Mesendoderm (in vitro differentiated cells): ENCODE measurements at regions not wholly inside any gene's neighbourhood (a gene's known extent, or its start where the extent isn't known, plus 50 kb on each side); places are given as distances from the start of the nearest gene placed in this dataset.

Source experiments
- DNase-seq: peaks from one replicate; pipeline ENCODE4 v3.0.0; 2013
- H2AK5ac ChIP-seq: 2 replicates; pipeline ENCODE4 v1.6.1; 2013; ENCODE audit warnings: low read length, inconsistent platforms
- H2BK120ac ChIP-seq: 2 replicates; pipeline ENCODE4 v1.6.1; 2013; ENCODE audit warnings: low read depth, mild to moderate bottlenecking, low read length, moderate library complexity, mixed read lengths
- H2BK15ac ChIP-seq: replicated peaks from 2 replicates; pipeline ENCODE4 v1.6.1; 2013; ENCODE audit warnings: low read depth, mild to moderate bottlenecking, moderate library complexity
- H2BK5ac ChIP-seq: 2 replicates; pipeline ENCODE4 v1.6.1; 2013; ENCODE audit warnings: low read length, inconsistent platforms
- H3K18ac ChIP-seq: 2 replicates; pipeline ENCODE4 v1.6.1; 2013; ENCODE audit warnings: mild to moderate bottlenecking, low read length, mixed read lengths
- H3K23ac ChIP-seq: one replicate; pipeline ENCODE4 v1.6.1; 2013; ENCODE audit warnings: low read length
- H3K27ac ChIP-seq: 2 replicates; pipeline ENCODE4 v1.5.1; 2013; ENCODE audit warnings: low read depth, mild to moderate bottlenecking, inconsistent platforms, low read length, moderate library complexity
- H3K27me3 ChIP-seq: 2 replicates; pipeline ENCODE4 v1.6.1; 2013; ENCODE audit warnings: low read length, control low read depth, mild to moderate bottlenecking, inconsistent platforms; ENCODE audit not compliant: insufficient read depth, poor library complexity
- H3K36me3 ChIP-seq: 2 replicates; pipeline ENCODE4 v1.6.1; 2013; ENCODE audit warnings: low read length, inconsistent platforms; ENCODE audit not compliant: control insufficient read depth, insufficient read depth
- H3K4ac ChIP-seq: one replicate; pipeline ENCODE4 v1.6.1; 2013; ENCODE audit warnings: low read depth, mild to moderate bottlenecking, low read length, moderate library complexity
- H3K4me1 ChIP-seq: 2 replicates; pipeline ENCODE4 v1.6.1; 2013; ENCODE audit warnings: low read depth, low read length, inconsistent platforms; ENCODE audit not compliant: control insufficient read depth
- H3K4me2 ChIP-seq: 2 replicates; pipeline ENCODE4 v1.6.1; 2013; ENCODE audit warnings: low read length
- H3K4me3 ChIP-seq: 2 replicates; pipeline ENCODE4 v1.5.1; 2013; ENCODE audit warnings: mild to moderate bottlenecking, low read length
- H3K56ac ChIP-seq: one replicate; pipeline ENCODE4 v1.6.1; 2013; ENCODE audit warnings: low read length
- H3K79me1 ChIP-seq: 2 replicates; pipeline ENCODE4 v1.6.1; 2013; ENCODE audit warnings: low read length, inconsistent platforms
- H3K79me2 ChIP-seq: 2 replicates; pipeline ENCODE4 v1.6.1; 2013; ENCODE audit warnings: mild to moderate bottlenecking, low read length; ENCODE audit not compliant: control insufficient read depth, insufficient read depth
- H3K9ac ChIP-seq: 2 replicates; pipeline ENCODE4 v1.6.1; 2013; ENCODE audit warnings: low read length, inconsistent platforms
- H4K5ac ChIP-seq: one replicate; pipeline ENCODE4 v1.6.1; 2013; ENCODE audit warnings: low read length
- H4K8ac ChIP-seq: one replicate; pipeline ENCODE4 v1.6.1; 2013; ENCODE audit warnings: low read depth, mild to moderate bottlenecking, control low read depth, low read length, moderate library complexity
- WGBS: extraction: QIAGEN DNeasy Blood & Tissue Kit; methylation state at CpG from one replicate; pipeline ENCODE4 v1.1.7; 2013; ENCODE audit warnings: low lambda C conversion rate, missing lambda C conversion rate; ENCODE audit not compliant: insufficient coverage; ENCODE audit errors: extremely low coverage; 5-methylcytosine and 5-hydroxymethylcytosine counted together

DNA sequence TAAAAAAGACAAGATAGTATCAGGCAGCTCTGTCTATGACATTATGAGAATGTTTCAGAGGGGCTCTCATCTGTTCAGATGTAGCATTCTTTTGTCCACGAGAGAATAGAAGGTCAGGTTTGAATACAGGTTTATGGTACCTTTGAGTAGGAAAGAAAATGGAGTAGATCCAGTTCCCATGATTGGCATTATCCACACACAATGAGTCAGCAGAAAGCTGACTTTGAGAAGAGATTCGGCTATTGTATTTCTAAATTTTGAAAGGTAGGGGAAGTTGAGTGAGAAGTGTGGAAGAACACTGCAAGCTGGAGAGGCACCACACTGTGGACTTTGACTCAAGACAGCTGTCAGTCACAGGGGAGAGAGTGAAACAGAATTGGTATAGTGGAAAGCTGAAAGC, 135.4 kb downstream of the SYT10 start:
- H3K4ac ChIP-seq: no peak overlapping the region
- H3K4me1 ChIP-seq: no peaks in the 10 kb centered on the region
- no peak overlapping the region for H3K23ac ChIP-seq
- no peak for DNase-seq
- H3K27ac ChIP-seq: no peak overlapping the region
- no peak overlapping the region for H3K4me3 ChIP-seq
- H4K5ac ChIP-seq: no peak overlapping the region
- WGBS: no CpG with 5 or more reads among the region's 2 CpGs
- H3K79me1 ChIP-seq: no peaks in the 10 kb centered on the region
- no peaks in the 10 kb centered on the region for H3K79me2 ChIP-seq
- no peak overlapping the region for H3K18ac ChIP-seq
- no peak overlapping the region for H3K4me2 ChIP-seq
- no peak overlapping the region for H3K56ac ChIP-seq
- H3K9ac ChIP-seq: no peak overlapping the region
- no peaks in the 10 kb centered on the region for H3K27me3 ChIP-seq
- no peak overlapping the region for H2BK5ac ChIP-seq
- H3K36me3 ChIP-seq: no peaks in the 10 kb centered on the region
- H2AK5ac ChIP-seq: no peak overlapping the region
- no peak overlapping the region for H4K8ac ChIP-seq
- H2BK15ac ChIP-seq: no peak overlapping the region
- no peak overlapping the region for H2BK120ac ChIP-seq

- no CpG with 5 or more reads among the region's 2 CpGs for WGBS
- no peak overlapping the region for H3K27ac ChIP-seq
- no peak overlapping the region for H3K23ac ChIP-seq
- H3K4me2 ChIP-seq: no peak overlapping the region
- H3K4me1 ChIP-seq: no peaks in the 10 kb centered on the region
- H3K79me1 ChIP-seq: no peaks in the 10 kb centered on the region
- no peak overlapping the region for H2AK5ac ChIP-seq
- H4K5ac ChIP-seq: no peak overlapping the region
- H3K4ac ChIP-seq: no peak overlapping the region
- H3K18ac ChIP-seq: no peak overlapping the region
- no peak overlapping the region for H2BK120ac ChIP-seq
- DNase-seq: no peak
- H3K79me2 ChIP-seq: no peaks in the 10 kb centered on the region
- no peak overlapping the region for H2BK15ac ChIP-seq
- H4K8ac ChIP-seq: no peak overlapping the region
- H3K27me3 ChIP-seq: no peaks in the 10 kb centered on the region
- H3K56ac ChIP-seq: no peak overlapping the region
- no peak overlapping the region for H3K4me3 ChIP-seq
- no peak overlapping the region for H2BK5ac ChIP-seq
- no peak overlapping the region for H3K9ac ChIP-seq
- H3K36me3 ChIP-seq: no peaks in the 10 kb centered on the region
These were observed 143.1 kb downstream of the SYT10 start for GRCh38 chr12:33296529-33296928.

DNA sequence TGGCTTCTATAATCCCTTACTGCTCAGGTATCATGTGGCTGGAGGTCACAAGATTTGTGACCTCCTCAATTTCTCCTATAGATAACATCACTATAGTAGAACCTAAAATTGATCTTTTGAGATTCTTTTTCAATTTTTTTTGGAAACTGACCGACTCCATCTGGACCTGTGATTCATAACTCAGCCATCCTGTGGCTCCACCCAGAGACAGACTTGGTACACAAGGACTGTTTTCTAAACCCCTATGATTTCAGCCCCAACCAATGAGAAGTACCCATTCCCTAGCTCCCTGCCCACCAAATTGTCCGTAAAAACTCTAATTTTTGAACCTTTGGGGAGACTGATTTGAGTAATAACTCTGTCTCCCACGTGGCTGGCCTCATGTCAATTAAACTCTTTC, 148.9 kb downstream of the SYT10 start:
- no peak for DNase-seq
- Histone ChIP-seq H3K79me1 (no peaks in the 10 kb centered on the region), H3K23ac (no peak overlapping the region), H2AK5ac (no peak overlapping the region), H3K79me2 (no peaks in the 10 kb centered on the region), H3K18ac (no peak overlapping the region), H3K56ac (no peak overlapping the region), H3K27ac (no peak overlapping the region), H2BK120ac (no peak overlapping the region), H3K27me3 (no peaks in the 10 kb centered on the region), H2BK15ac (no peak overlapping the region), H3K36me3 (no peaks in the 10 kb centered on the region), H3K4ac (no peak overlapping the region), H3K9ac (no peak overlapping the region), H3K4me3 (no peak overlapping the region), H4K8ac (no peak overlapping the region), H2BK5ac (no peak overlapping the region), H3K4me1 (no peaks in the 10 kb centered on the region), H3K4me2 (no peak overlapping the region), H4K5ac (no peak overlapping the region)
- WGBS: no CpG with 5 or more reads among the region's 3 CpGs

GRCh38 chr12:33283054-33283453, 156.6 kb downstream of the SYT10 start:
- WGBS: no CpG with 5 or more reads among the region's 1 CpG
- H3K18ac ChIP-seq: no peak overlapping the region
- no peak overlapping the region for H3K23ac ChIP-seq
- no peak overlapping the region for H3K56ac ChIP-seq
- H3K9ac ChIP-seq: no peak overlapping the region
- no peak overlapping the region for H2AK5ac ChIP-seq
- no peaks in the 10 kb centered on the region for H3K36me3 ChIP-seq
- H3K4me1 ChIP-seq: no peaks in the 10 kb centered on the region
- DNase-seq: no peak
- H3K27ac ChIP-seq: no peak overlapping the region
- H3K4me3 ChIP-seq: no peak overlapping the region
- no peak overlapping the region for H4K8ac ChIP-seq
- no peaks in the 10 kb centered on the region for H3K27me3 ChIP-seq
- H2BK5ac ChIP-seq: no peak overlapping the region
- H2BK120ac ChIP-seq: no peak overlapping the region
- H3K4ac ChIP-seq: no peak overlapping the region
- H3K79me1 ChIP-seq: no peaks in the 10 kb centered on the region
- H3K4me2 ChIP-seq: no peak overlapping the region
- no peaks in the 10 kb centered on the region for H3K79me2 ChIP-seq
- no peak overlapping the region for H4K5ac ChIP-seq
- no peak overlapping the region for H2BK15ac ChIP-seq

DNA sequence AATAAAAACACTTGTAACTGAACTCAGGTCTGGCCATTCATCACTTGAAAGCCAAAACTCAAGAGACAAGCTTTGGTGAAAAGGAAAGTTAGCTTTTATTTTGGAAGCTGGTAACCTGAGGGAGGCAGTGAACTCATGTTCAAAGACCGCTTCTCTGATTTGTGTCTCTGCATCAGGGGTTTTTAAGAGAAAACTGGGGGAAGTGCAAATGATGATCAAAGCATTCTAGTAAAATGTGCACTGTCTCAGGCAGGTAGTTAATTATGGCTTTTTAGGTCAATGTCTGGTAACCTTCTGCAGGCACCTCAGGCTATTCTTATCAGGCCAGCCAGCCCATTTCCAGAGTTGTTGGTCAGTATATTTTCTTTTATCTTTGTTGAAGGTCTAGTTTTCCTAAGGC, 162.2 kb downstream of the SYT10 start:
- H2BK120ac ChIP-seq: no peak overlapping the region
- H3K4me3 ChIP-seq: no peak overlapping the region
- WGBS: no CpG with 5 or more reads among the region's 1 CpG

GRCh38 chr12:33267641-33268040, 172.0 kb downstream of the SYT10 start:
- Histone ChIP-seq H3K9ac (no peak overlapping the region), H3K4me2 (no peak overlapping the region), H3K27ac (no peak overlapping the region), H2AK5ac (no peak overlapping the region), H3K4me3 (no peak overlapping the region), H2BK15ac (no peak overlapping the region), H3K79me1 (no peaks in the 10 kb centered on the region), H4K8ac (no peak overlapping the region), H3K79me2 (no peaks in the 10 kb centered on the region), H3K18ac (no peak overlapping the region), H2BK5ac (no peak overlapping the region), H4K5ac (no peak overlapping the region), H3K56ac (no peak overlapping the region), H2BK120ac (no peak overlapping the region), H3K4ac (no peak overlapping the region), H3K23ac (no peak overlapping the region), H3K4me1 (no peaks in the 10 kb centered on the region), H3K36me3 (no peaks in the 10 kb centered on the region), H3K27me3 (no peaks in the 10 kb centered on the region)
- DNase-seq: peak; percentile 62

More for the DNA sequence above, 162.2 kb downstream of the SYT10 start:
- no peak overlapping the region for H3K56ac ChIP-seq
- no peak overlapping the region for H3K23ac ChIP-seq
- no peak overlapping the region for H4K8ac ChIP-seq
- H3K36me3 ChIP-seq: no peaks in the 10 kb centered on the region
- H2AK5ac ChIP-seq: no peak overlapping the region
- H2BK15ac ChIP-seq: no peak overlapping the region
- H3K9ac ChIP-seq: no peak overlapping the region
- H3K27me3 ChIP-seq: no peaks in the 10 kb centered on the region
- no peak overlapping the region for H3K4ac ChIP-seq
- H3K79me2 ChIP-seq: no peaks in the 10 kb centered on the region
- no peak for DNase-seq
- H3K4me1 ChIP-seq: no peaks in the 10 kb centered on the region
- no peak overlapping the region for H3K27ac ChIP-seq
- H4K5ac ChIP-seq: no peak overlapping the region
- H2BK5ac ChIP-seq: no peak overlapping the region
- H3K79me1 ChIP-seq: no peaks in the 10 kb centered on the region
- no peak overlapping the region for H3K4me2 ChIP-seq
- no peak overlapping the region for H3K18ac ChIP-seq
